ENCODE measurements at regions not wholly inside any gene's neighbourhood (a gene's known extent, or its start where the extent isn't known, plus 50 kb on each side); places are given as distances from the start of the nearest gene placed in this dataset.

DNA sequence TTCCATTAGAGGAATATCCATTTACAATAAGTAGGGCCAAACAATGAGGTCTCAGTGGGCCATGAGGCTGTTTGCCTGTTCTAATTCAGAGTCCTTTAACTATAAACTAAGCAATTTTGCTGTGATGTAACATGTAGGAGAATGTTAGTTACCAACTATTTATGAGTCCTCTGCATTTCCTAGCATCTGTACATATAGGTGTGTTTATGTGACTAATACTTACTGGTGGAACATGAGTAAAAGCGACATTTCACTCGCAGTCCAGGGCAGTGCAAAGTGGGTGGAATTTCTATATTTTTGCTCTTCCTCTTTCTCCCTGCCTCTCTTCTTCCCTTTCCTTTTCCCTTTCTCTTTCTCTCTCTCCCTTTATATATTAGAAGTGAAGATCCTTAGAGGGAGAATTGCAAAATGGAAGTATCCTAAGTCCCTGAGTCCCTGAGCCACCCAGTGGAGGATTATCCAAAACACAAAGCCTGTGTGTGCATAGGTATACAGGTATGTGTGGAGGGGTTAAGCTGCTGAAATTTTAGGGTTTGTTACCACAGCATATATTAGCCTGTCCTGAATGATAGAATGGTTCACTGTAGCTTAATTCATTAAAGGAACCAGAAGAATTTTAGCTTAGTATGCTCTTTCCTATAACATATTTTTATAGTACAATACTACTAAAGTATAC, 487.0 kb upstream of the FANCL start:
- POLR2A ChIA-PET, result no interaction called here
- H3K27ac ChIP-seq (ENCODE audit: low read length in 2 of 2), result no peak overlapping the region
- no peaks in the 10 kb centered on the region for H3K79me2 ChIP-seq (ENCODE audit: control insufficient read depth, insufficient read depth, low read length)
- H3K4me1 Mint-ChIP-seq, result peaks cover 5% of the 10 kb centered on the region
- no CpG with 5 or more reads among the region's 2 CpGs for WGBS (ENCODE audit: insufficient coverage)
- TF ChIP-seq, protein P1, sequence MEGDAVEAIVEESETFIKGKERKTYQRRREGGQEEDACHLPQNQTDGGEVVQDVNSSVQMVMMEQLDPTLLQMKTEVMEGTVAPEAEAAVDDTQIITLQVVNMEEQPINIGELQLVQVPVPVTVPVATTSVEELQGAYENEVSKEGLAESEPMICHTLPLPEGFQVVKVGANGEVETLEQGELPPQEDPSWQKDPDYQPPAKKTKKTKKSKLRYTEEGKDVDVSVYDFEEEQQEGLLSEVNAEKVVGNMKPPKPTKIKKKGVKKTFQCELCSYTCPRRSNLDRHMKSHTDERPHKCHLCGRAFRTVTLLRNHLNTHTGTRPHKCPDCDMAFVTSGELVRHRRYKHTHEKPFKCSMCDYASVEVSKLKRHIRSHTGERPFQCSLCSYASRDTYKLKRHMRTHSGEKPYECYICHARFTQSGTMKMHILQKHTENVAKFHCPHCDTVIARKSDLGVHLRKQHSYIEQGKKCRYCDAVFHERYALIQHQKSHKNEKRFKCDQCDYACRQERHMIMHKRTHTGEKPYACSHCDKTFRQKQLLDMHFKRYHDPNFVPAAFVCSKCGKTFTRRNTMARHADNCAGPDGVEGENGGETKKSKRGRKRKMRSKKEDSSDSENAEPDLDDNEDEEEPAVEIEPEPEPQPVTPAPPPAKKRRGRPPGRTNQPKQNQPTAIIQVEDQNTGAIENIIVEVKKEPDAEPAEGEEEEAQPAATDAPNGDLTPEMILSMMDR (IDR thresholded peaks at IDR 0.05), result no peak
- no peak for TF ChIP-seq EZH2 (IDR thresholded peaks at IDR 0.05; ENCODE audit: borderline replicate concordance, insufficient read depth, low read depth, low read length, poor library complexity, severe bottlenecking)
- H3K4me3 ChIP-seq (ENCODE audit: control extremely low read depth in 1 of 5, extremely low read depth in 1 of 5, insufficient read depth in 1 of 5, low read depth in 2 of 5, low read length in 4 of 5), result no peak overlapping the region
- no peaks in the 10 kb centered on the region for H3K4me1 ChIP-seq (ENCODE audit: control insufficient read depth in 2 of 2, insufficient read depth in 2 of 2, low read length in 2 of 2)
- intact Hi-C loops (cut with micrococcal nuclease), result no loop called here
- H3K4me2 ChIP-seq (replicated peaks; ENCODE audit: low read depth, low read length, poor library complexity, severe bottlenecking), result no peak overlapping the region
- H3K36me3 ChIP-seq (replicated peaks in 1 of 2; ENCODE audit: control extremely low read depth in 1 of 2, control insufficient read depth in 1 of 2, extremely low read depth in 1 of 2, insufficient read depth in 2 of 2, low read length in 1 of 2), result no peaks in the 10 kb centered on the region
- no peaks in the 10 kb centered on the region for H3K27me3 ChIP-seq (replicated peaks in 1 of 4; ENCODE audit: control extremely low read depth in 1 of 4, control insufficient read depth in 3 of 4, insufficient read depth in 4 of 4, low read length in 3 of 4)
- no peak overlapping the region for H3K9ac ChIP-seq (ENCODE audit: low read length)
- H3K4me3 Mint-ChIP-seq, result no peak overlapping the region
- no peak for DNase-seq
- ATAC-seq (ENCODE audit: low read depth), result no peak
- peaks cover 5% of the 10 kb centered on the region for H3K27me3 Mint-ChIP-seq
- H4K20me1 ChIP-seq (ENCODE audit: control insufficient read depth, insufficient read depth, low read length, poor library complexity, severe bottlenecking), result no peaks in the 10 kb centered on the region
- H3K9me3 ChIP-seq (ENCODE audit: control extremely low read depth in 1 of 3, control insufficient read depth in 2 of 3, insufficient read depth in 1 of 3, low read length in 2 of 3), result no peaks in the 10 kb centered on the region
- H3K27ac Mint-ChIP-seq, result no peak overlapping the region
- H2AFZ ChIP-seq (ENCODE audit: insufficient read depth, low read depth, low read length, poor library complexity, severe bottlenecking), result no peak overlapping the region
- CTCF ChIA-PET, result no interaction called here
- no peaks in the 10 kb centered on the region for H3K9me3 Mint-ChIP-seq (ENCODE audit: insufficient read depth)

DNA sequence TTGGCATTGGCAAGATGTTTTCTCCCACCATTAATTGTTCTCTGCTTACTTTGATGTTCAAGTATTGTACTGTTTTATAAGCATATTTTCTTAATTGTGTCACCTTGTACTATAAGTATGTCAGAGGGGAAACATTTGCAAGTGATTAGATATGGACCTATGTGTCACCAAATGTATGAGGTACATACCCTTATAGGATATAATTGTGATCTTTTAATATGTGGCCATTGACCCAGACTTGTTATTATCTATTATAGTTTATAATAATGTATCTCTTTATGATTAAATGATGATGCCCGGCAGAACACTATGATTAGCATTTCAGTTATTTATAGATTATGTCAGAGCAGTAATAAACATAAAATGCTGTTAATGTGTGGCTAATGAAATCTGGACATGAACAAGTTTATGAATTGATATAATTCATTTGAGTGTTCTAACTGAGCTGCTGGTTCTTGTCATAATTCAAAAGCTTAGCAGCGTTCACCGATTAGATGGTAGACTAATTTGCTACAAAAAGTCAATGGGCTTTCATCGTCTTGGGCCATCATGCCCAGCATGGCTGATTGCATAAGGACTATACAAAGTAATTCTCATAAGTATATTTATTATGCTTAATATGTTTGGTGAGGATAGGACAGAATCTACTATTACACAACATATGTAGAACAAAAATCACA, 480.9 kb upstream of the FANCL start:
- H3K9me3 Mint-ChIP-seq (ENCODE audit: insufficient read depth), result no peaks in the 10 kb centered on the region
- DNase-seq, result no peak
- intact Hi-C loops (cut with micrococcal nuclease), result no loop called here
- no peak overlapping the region for H3K4me3 ChIP-seq (ENCODE audit: control extremely low read depth in 1 of 5, extremely low read depth in 1 of 5, insufficient read depth in 1 of 5, low read depth in 2 of 5, low read length in 4 of 5)
- no peak overlapping the region for H3K4me3 Mint-ChIP-seq
- WGBS (ENCODE audit: insufficient coverage), result no CpG with 5 or more reads among the region's 4 CpGs
- H3K27ac ChIP-seq (ENCODE audit: low read length in 2 of 2), result no peak overlapping the region
- TF ChIP-seq, protein P1 (IDR thresholded peaks at IDR 0.05), result no peak
- no peak for TF ChIP-seq EZH2 (IDR thresholded peaks at IDR 0.05; ENCODE audit: borderline replicate concordance, insufficient read depth, low read depth, low read length, poor library complexity, severe bottlenecking)
- H3K9ac ChIP-seq (ENCODE audit: low read length), result no peak overlapping the region
- H3K4me2 ChIP-seq (replicated peaks; ENCODE audit: low read depth, low read length, poor library complexity, severe bottlenecking), result no peak overlapping the region
- no peaks in the 10 kb centered on the region for H3K79me2 ChIP-seq (ENCODE audit: control insufficient read depth, insufficient read depth, low read length)
- no peaks in the 10 kb centered on the region for H3K4me1 ChIP-seq (ENCODE audit: control insufficient read depth in 2 of 2, insufficient read depth in 2 of 2, low read length in 2 of 2)
- POLR2A ChIA-PET, result no interaction called here
- H2AFZ ChIP-seq (ENCODE audit: insufficient read depth, low read depth, low read length, poor library complexity, severe bottlenecking), result no peak overlapping the region
- no peaks in the 10 kb centered on the region for H3K36me3 ChIP-seq (replicated peaks in 1 of 2; ENCODE audit: control extremely low read depth in 1 of 2, control insufficient read depth in 1 of 2, extremely low read depth in 1 of 2, insufficient read depth in 2 of 2, low read length in 1 of 2)
- ATAC-seq (ENCODE audit: low read depth), result no peak
- H3K27ac Mint-ChIP-seq, result no peak overlapping the region
- H3K9me3 ChIP-seq (ENCODE audit: control extremely low read depth in 1 of 3, control insufficient read depth in 2 of 3, insufficient read depth in 1 of 3, low read length in 2 of 3), result no peaks in the 10 kb centered on the region
- H3K27me3 ChIP-seq (replicated peaks in 1 of 4; ENCODE audit: control extremely low read depth in 1 of 4, control insufficient read depth in 3 of 4, insufficient read depth in 4 of 4, low read length in 3 of 4), result peaks cover 0 to 3% (median 0%) of the 10 kb centered on the region in 4 experiments
- no peaks in the 10 kb centered on the region for H3K4me1 Mint-ChIP-seq
- peaks cover 17% of the 10 kb centered on the region for H3K27me3 Mint-ChIP-seq
- CTCF ChIA-PET, result interaction anchor here (1.2 kb wide), 1 partner anchor 14 kb away, joined by 3 read pairs; no protein-coding TSS in a partner anchor
- H4K20me1 ChIP-seq (ENCODE audit: control insufficient read depth, insufficient read depth, low read length, poor library complexity, severe bottlenecking), result no peaks in the 10 kb centered on the region
